Activated T-helper 2 cell treated with anti-CD3 and anti-CD28 coated beads, Interferon-gamma antibody, Interleukin-2, Interleukin-4, amounts not matched to agents 10 μg/mL and 5 μg/mL and 100 μg/mL, durations not matched to agents 14 hours and 24 hours and 36 hours (primary cell): ENCODE measurements at regions not wholly inside any gene's neighbourhood (a gene's known extent, or its start where the extent isn't known, plus 50 kb on each side); places are given as distances from the start of the nearest gene placed in this dataset.

Experiments
- DNase-seq: peaks from one replicate; pipeline ENCODE4 v3.0.0; 2021; ENCODE audit warnings: low spot score
- H3K27ac Mint-ChIP-seq: one replicate; pipeline ENCODE4 v1.8.0; 2021; ENCODE audit warnings: mixed read lengths
- H3K27me3 Mint-ChIP-seq: one replicate; pipeline ENCODE4 v1.8.0; 2021; ENCODE audit warnings: low read depth, mixed read lengths
- H3K36me3 Mint-ChIP-seq: one replicate; pipeline ENCODE4 v1.8.0; 2021; ENCODE audit warnings: low read depth, mixed read lengths
- H3K4me1 Mint-ChIP-seq: one replicate; pipeline ENCODE4 v1.8.0; 2021; ENCODE audit warnings: low read depth, mixed read lengths
- H3K4me3 Mint-ChIP-seq: one replicate; pipeline ENCODE4 v1.8.0; 2021; ENCODE audit warnings: low read depth, mild to moderate bottlenecking, moderate library complexity, mixed read lengths
- H3K9me3 Mint-ChIP-seq: one replicate; pipeline ENCODE4 v1.8.0; 2021; ENCODE audit warnings: mixed read lengths
- intact Hi-C: fragments of 100-400 bp; cut with micrococcal nuclease; formaldehyde crosslinking; loops from one replicate; pipeline ENCODE4 v1.15.1; 2023

GRCh38 chr9:12516031-12516430 is 177.2 kb upstream of the TYRP1 start:
- H3K27ac Mint-ChIP-seq = no peak overlapping the region
- intact Hi-C loops = no loop called here
- H3K4me1 Mint-ChIP-seq = no peaks in the 10 kb centered on the region
- no peaks in the 10 kb centered on the region for H3K36me3 Mint-ChIP-seq
- peaks cover 22% of the 10 kb centered on the region for H3K9me3 Mint-ChIP-seq
- no peak for DNase-seq
- H3K27me3 Mint-ChIP-seq = no peaks in the 10 kb centered on the region
- no peak overlapping the region for H3K4me3 Mint-ChIP-seq

DNA sequence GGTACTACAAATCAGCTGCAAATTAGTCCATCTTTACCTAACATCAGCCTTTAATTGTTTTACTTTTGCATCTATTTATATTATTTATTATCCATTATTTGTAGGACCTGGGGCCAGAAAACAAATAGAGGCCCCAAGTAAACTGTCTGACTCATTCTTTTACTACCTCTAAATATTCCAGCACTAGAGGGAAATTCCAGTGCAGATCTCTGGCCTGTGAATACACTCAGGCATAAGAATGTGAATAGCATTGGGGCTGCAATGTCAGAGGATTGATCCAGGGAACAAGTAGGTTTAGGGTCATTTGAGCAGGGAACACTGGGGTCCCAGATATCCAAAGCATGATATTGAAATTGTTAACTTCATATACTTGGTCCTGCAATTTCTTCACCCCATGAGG is 176.6 kb upstream of the TYRP1 start:
- Mint-ChIP-seq H3K36me3 (no peaks in the 10 kb centered on the region), H3K27ac (no peak overlapping the region), H3K4me1 (no peaks in the 10 kb centered on the region), H3K27me3 (no peaks in the 10 kb centered on the region), H3K9me3 (peaks cover 26% of the 10 kb centered on the region), H3K4me3 (no peak overlapping the region)
- DNase-seq = no peak
- intact Hi-C loops = no loop called here

DNA sequence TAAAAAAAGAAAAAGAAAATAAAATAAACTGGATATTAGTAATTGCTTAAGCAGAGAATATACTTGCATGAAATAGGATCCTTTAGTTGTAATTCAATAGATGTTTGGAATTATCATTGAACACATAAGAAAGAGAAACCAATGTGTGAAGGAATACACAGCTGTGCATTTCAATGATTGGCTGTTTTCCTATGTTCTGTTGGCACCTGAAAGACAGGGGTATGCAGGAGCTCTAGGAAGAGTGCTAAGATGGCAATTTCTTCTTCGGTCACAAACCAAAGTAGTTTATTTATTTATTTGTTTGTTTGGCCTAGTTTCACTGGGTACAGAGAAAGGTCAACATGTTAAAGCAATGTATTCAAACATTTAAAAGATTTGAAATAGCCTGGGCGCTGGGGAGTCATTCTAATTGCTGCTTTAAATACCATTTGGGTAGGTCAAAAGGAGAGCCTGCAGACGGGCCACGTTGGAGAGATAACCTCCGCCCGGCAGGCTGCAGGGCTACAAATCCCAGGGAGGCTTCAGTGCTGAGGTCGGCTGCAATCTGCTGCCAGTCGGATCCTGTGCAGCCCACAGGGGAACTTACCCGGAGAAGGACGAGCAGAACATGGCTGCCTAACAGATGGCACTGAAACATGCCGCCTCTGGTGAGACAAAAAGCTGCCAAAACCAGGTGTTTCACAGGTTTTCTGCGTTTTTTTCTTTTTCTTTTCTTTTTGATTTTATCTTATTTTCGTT is 154.2 kb upstream of the TYRP1 start:
- Mint-ChIP-seq H3K27me3 (no peaks in the 10 kb centered on the region), H3K4me3 (no peak overlapping the region), H3K36me3 (no peaks in the 10 kb centered on the region), H3K9me3 (peaks cover 34% of the 10 kb centered on the region), H3K4me1 (no peaks in the 10 kb centered on the region), H3K27ac (no peak overlapping the region)
- no peak for DNase-seq
- intact Hi-C loops = no loop called here

DNA sequence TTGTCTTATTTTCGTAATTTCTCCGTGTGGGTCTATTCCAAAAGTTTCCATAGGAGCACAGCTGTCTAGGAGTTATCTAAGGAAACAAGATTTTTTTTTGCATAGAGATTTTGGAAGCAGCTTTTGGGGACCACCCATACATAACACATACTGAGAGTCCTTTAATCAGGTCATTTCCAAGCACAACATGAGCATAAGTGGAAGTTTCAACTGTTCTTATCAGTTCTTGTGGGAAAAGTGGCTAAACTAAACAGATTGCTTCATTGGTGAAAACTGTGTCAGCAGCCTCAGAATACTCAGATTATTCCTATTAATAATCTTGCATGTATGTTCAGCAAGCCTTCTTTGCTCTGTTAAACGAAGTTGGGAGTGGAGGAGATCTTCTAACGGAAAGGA is 153.6 kb upstream of the TYRP1 start:
- Mint-ChIP-seq H3K36me3 (no peaks in the 10 kb centered on the region), H3K4me3 (no peak overlapping the region), H3K9me3 (peaks cover 38% of the 10 kb centered on the region), H3K27me3 (no peaks in the 10 kb centered on the region), H3K4me1 (no peaks in the 10 kb centered on the region), H3K27ac (no peak overlapping the region)
- DNase-seq = no peak
- intact Hi-C loops = no loop called here

DNA sequence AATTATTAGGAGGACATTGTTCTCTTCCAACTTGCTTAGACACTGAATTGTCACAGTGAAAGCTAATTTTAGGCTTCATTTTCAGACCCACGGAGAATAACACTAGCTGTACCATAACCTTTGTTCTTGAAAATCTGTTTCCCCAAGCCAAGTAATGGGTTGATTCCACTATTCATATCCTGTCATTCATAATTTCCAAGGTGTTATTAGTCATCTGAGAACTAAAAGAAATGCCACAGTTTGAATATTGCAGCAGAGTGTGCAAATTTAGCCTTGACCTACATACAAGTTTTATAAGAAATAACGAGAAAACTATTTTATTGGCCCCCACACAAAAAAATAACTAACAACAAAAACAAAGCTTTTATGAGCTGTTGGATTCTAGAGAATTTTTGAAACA is 148.5 kb upstream of the TYRP1 start:
- Mint-ChIP-seq H3K9me3 (peaks cover 42% of the 10 kb centered on the region), H3K27ac (no peak overlapping the region), H3K36me3 (no peaks in the 10 kb centered on the region), H3K27me3 (no peaks in the 10 kb centered on the region), H3K4me3 (no peak overlapping the region), H3K4me1 (no peaks in the 10 kb centered on the region)
- intact Hi-C loops = no loop called here
- no peak for DNase-seq

DNA sequence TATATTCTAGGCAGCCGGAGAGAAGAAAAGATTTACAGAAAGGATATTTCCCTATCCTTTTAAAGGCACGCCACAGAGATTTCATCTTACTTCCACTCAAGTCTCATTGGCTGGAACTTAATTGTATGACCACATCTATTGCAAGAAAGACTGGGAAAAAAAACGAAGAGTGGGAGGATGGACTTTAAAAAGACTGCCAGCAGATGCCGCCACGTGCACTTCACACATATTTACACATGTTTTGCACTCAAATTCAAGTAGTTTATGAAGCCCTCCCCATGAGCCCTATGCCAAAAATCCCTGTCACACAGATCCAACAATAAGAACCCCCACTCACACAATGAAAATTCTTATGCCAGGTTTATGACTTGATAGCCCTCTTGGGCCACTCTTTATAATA is 138.5 kb upstream of the TYRP1 start:
- Mint-ChIP-seq H3K9me3 (peaks cover 15% of the 10 kb centered on the region), H3K36me3 (no peaks in the 10 kb centered on the region), H3K4me1 (no peaks in the 10 kb centered on the region), H3K4me3 (no peak overlapping the region), H3K27ac (no peak overlapping the region), H3K27me3 (no peaks in the 10 kb centered on the region)
- no peak for DNase-seq
- intact Hi-C loops = no loop called here

GRCh38 chr9:12566404-12567090 is 126.6 kb upstream of the TYRP1 start:
- intact Hi-C loops = no loop called here
- Mint-ChIP-seq H3K4me3 (no peak overlapping the region), H3K9me3 (peaks cover 31% of the 10 kb centered on the region), H3K4me1 (no peaks in the 10 kb centered on the region), H3K27ac (no peak overlapping the region), H3K36me3 (no peaks in the 10 kb centered on the region), H3K27me3 (no peaks in the 10 kb centered on the region)
- DNase-seq = no peak

DNA sequence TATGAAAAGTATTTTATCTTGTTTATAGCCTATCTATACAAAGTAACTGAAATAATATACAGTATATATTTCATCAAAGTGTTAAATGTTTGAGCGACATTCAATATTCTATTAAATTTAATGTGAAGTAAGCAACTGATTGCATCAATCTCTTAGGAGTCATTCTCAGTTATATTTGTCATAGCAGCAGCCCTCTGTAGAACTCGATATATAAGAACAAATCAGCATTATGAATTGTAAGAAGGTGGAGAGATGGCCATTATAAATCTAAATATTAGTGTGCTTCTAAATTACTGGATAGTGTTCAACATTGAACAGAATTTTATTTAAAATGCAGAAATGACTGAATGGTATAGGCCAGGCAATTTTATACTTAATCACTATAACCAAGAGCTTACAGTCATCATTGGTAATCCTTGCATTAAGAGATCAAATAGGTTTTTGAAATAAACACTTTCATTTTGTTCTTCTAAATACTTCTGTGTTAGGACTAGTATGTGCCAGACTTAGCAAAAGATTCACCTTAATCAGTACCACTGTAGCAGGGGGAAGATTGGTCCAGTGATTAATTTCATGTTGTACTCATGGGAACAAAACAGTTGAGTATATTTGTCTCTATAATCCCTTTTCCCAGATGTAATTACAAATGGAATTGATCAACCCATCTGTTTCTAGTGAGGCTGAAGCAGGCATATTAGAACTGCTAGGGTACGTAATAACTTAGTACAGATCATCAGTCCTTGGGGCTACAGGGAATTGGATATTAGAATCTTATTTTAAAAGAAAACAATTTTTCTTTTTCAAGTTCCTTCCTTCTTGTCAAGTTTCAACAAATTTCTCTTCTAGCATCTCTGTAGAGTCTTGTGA is 108.3 kb upstream of the TYRP1 start:
- no peak for DNase-seq
- peaks cover 43% of the 10 kb centered on the region for H3K9me3 Mint-ChIP-seq
- H3K4me3 Mint-ChIP-seq = no peak overlapping the region
- intact Hi-C loops = no loop called here
- H3K27ac Mint-ChIP-seq = no peak overlapping the region
- no peaks in the 10 kb centered on the region for H3K27me3 Mint-ChIP-seq
- H3K36me3 Mint-ChIP-seq = no peaks in the 10 kb centered on the region
- H3K4me1 Mint-ChIP-seq = no peaks in the 10 kb centered on the region

DNA sequence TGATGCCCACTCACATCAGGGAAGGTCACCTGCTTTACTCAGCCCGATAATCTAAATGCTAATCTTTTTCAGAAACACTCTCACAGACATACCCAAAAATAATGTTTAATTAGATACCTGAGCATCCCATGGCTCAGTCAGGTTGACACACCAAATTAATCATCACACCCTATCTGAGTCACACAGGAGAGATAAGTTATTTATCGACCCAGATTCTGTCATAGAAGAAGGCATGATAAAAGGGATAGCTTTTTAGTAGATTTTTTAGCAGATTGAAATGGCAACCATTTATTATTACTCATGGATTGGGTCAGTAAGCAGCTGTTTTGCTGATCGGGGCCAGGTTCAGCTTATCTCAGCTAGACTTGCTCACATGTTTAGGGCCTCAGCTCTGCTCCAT is 97.8 kb upstream of the TYRP1 start:
- H3K36me3 Mint-ChIP-seq = no peaks in the 10 kb centered on the region
- intact Hi-C loops = no loop called here
- no peak for DNase-seq
- H3K9me3 Mint-ChIP-seq = peaks cover 10% of the 10 kb centered on the region
- no peak overlapping the region for H3K4me3 Mint-ChIP-seq
- H3K27ac Mint-ChIP-seq = no peak overlapping the region
- H3K27me3 Mint-ChIP-seq = no peaks in the 10 kb centered on the region
- H3K4me1 Mint-ChIP-seq = no peaks in the 10 kb centered on the region

- Mint-ChIP-seq H3K9me3 (peaks cover 13% of the 10 kb centered on the region), H3K4me1 (no peaks in the 10 kb centered on the region), H3K27me3 (no peaks in the 10 kb centered on the region), H3K4me3 (no peak overlapping the region), H3K27ac (no peak overlapping the region), H3K36me3 (no peaks in the 10 kb centered on the region)
- no peak for DNase-seq
- intact Hi-C loops = no loop called here
These were observed 88.9 kb upstream of the TYRP1 start for GRCh38 chr9:12604164-12604821.

GRCh38 chr9:12612211-12612770 is 80.9 kb upstream of the TYRP1 start:
- no peak for DNase-seq
- intact Hi-C loops = no loop called here
- Mint-ChIP-seq H3K27me3 (no peaks in the 10 kb centered on the region), H3K4me1 (no peaks in the 10 kb centered on the region), H3K36me3 (no peaks in the 10 kb centered on the region), H3K27ac (no peak overlapping the region), H3K4me3 (no peak overlapping the region), H3K9me3 (peaks cover 34% of the 10 kb centered on the region)

- Mint-ChIP-seq H3K36me3 (no peaks in the 10 kb centered on the region), H3K27ac (no peak overlapping the region), H3K4me3 (no peak overlapping the region), H3K4me1 (no peaks in the 10 kb centered on the region), H3K9me3 (peaks cover 30% of the 10 kb centered on the region), H3K27me3 (no peaks in the 10 kb centered on the region)
- intact Hi-C loops = no loop called here
- no peak for DNase-seq
These were observed 80.1 kb upstream of the TYRP1 start for GRCh38 chr9:12613071-12613470.
